Sciatic nerve (tissue), 2 donors: ENCODE measurements at regions not wholly inside any gene's neighbourhood (a gene's known extent, or its start where the extent isn't known, plus 50 kb on each side); places are given as distances from the start of the nearest gene placed in this dataset.
"Not testable (repeated sequence)": the region's sequence is repeated elsewhere in the genome, so short reads cannot be mapped to it uniquely, and the experiment has no call there.

Experiments
- ATAC-seq: fragments of 200-7000 bp; cut with Tn5 transposase; one replicate; pipeline ENCODE4 v1.9.1; 2020; ENCODE audit warnings: mild to moderate bottlenecking, moderate library complexity
- DNase-seq: peaks from one replicate; pipeline ENCODE4 v3.0.0-alpha.2; 2020; ENCODE audit warnings: low spot score
- intact Hi-C: fragments of 100-400 bp; cut with DNase I; formaldehyde crosslinking; loops from one replicate; pipeline ENCODE4 v1.14.2; 2022
- donor health status: DM: no; HTN: no; CAD: no.
- donor health status: DM: no; HTN: no; CAD: no.

DNA sequence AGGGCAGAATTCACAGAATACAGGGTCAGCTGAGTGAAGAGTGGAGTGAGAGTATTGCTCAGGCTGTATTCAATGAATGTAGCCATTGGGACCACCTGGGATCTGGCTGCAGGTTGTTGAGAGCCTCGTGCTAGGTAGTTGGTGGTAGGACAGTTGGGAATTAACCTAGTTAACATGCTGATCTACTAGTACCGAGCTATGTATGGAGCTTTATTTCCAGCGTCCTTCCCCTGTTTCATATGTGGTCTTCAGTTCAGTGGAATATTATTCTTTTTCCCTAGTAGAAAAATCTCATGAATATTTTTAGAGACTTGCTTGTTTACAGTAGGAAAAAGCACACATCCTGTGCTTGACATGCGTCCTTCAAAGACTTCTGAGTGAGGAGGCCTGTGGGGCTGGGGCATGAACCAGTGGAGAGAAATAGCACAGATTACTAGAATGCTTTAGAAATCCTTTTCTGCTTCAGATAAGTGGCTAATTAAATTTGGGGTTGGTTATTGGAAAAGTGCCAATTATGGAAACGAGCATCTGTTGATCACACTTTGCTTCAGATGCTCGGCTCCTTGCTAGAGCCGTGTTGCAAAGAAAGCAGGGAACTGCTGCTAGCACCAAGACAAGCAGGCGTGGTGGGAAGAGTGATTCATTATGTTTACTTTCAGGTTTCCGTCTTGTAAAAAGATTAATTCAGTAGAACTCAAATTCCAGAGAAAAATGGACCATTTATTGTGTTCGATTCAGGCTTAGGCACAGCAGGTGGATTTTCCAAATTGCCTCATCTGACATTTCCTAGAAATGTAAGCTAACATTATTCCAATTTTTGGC lies 53.6 kb downstream of the ARF6 start:
- peak; percentile 58 for ATAC-seq
- no peak for DNase-seq
- intact Hi-C loops = no loop called here

DNA sequence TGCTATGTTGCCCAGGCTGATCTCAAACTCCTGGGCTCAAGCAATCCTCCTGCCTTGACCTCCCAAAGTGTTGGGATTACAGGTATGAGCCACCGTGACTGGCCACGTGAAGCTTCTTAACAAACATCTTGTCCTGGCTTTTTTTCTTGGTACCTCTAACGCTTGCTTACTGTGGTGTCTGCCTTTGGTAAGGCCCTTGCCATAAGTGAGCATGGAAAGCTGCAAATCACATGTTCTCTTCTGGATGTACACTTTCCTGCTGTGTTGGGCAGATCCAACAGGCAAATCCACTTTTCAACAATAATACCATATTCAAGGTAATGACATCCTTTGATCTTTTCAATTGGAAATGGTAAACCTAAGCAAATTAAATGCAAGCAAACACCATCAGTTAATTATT lies 54.6 kb downstream of the ARF6 start:
- intact Hi-C loops = no loop called here
- ATAC-seq (no peak), DNase-seq (no peak)

DNA sequence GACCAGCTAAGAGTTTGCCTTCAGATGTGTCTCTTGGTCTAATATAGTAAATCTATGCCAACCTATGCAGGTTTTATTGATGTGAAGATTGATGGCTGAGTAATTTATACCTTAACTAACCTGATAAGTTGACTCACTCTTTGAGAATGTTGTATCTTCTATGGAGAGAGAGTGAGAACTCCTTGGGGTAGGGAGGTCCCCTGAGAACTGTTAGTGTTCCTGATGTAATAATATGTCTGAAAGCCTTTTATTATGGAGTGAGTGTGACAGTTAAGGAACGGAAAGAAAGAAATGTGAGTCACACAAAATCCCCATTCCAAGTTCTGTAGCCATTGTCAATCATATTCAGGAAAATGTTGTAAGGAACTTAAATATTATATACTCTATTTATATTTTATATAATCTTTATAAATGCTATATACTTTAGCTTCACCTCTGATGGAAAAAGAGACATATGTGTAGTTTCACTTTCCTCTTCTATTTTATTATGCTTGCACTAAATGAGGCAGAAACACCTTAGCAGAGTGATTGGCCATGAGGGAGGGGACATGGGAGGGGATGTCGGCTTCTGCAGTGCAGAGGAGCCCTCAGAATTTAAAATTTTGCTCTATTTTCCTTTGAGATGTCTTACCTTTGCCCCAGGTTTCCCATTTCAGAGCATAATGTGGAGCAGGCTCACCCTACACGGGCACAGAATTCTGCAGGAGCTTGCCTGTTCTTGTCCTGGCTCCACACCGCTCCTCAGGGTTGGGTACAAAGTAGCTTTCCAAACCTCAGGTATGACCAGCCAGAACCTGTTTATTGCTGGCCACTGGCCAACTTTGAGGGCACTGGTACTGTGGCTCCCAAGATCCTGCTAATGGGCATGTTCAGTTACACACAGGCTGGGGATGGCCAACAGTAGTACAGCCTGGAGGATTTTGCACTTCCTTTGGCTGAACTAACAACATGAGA lies 57.7 kb downstream of the ARF6 start:
- ATAC-seq (no peak), DNase-seq (no peak)
- intact Hi-C loops = no loop called here

DNA sequence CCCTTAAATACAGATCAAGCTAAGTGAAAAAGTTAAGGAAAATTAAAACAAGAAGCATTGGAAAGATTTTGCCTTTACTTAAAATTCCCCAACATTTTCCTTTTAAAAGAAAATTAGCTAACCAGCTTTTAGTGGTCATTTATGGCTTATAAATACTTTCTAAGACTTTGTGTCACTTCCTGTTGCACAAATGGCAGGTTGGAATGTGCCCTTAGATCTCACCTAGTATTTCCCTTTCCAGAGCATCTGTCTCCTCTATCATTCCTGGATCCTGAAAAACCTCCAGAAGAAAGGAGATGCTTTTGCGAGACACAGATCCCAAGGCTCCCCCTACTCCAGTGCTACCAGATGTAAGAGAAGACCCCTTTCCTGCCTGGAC lies 58.3 kb downstream of the ARF6 start:
- DNase-seq (no peak), ATAC-seq (no peak)
- intact Hi-C loops = no loop called here

DNA sequence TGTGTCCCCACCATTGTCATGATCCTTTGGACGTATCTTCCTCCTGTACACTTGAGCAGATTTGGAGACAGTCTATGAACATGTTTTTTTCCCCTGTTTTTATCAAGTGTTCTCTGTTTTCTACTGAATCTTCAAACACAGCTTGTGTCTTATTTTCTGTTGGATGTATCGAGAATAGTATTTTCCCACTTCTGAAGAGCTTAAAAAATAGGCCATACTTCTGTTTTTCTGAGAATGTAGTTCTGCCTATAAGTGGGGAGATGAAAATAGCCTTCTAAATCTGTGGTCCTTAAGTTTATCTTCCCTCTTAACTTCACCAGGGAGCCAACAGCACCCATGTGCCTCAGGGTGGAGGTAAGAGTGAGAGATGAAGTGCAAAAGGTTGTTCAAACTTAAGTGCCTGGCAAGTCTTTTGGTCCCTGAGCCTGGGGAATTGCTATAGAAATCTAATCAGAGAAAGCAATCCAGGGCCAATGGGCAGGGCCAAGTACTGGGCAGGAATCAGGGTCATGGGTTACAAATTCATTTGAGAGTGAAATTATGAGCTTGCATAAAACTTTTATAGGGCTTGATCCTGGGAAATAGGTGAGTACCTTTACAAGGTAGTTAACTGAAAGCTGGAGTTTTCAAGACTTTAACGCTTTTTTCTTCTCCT lies 58.9 kb downstream of the ARF6 start:
- DNase-seq (no peak), ATAC-seq (no peak)
- intact Hi-C loops = no loop called here

DNA sequence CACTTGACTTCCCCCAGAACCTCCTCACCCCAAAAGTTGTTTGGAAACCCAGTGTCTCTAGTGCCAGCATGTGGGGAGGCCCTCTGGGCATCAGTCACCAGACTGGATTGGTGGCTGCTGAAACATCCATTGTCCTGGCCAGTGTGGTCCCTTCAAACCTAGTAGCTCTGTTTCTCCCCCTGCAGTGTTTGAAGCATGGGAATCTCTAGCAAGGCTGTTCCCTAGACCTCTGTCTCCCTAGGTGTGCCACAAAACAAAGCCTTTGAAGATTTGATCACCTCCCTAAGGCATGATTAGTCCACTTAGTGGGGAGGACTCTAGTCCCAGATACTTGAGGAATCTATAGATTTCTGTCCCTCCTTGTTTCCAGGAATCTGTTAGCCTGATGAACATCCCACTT lies 60.3 kb downstream of the ARF6 start:
- DNase-seq (no peak), ATAC-seq (no peak)
- intact Hi-C loops = no loop called here

DNA sequence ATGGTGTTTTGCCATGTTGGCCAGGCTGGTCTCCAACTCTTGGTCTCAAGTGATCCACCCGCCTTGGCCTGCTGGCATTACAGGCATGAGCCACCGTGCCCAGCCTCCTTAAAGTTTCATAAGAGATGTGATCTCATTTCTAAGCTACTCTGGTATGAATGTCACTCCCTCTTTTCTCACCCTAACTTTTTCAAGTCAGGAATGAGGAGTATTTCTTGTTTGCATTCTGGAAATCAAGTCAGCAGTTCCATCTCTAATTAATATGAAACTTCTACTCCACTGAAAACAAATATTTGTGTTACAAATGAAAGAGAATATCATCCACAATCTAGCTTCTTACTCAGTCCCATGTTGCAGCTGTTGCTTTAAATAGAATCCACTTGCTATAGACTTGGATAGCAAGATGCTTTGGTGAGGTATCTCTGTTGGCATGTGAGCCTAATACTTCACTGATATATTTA lies 61.3 kb downstream of the ARF6 start:
- no peak for ATAC-seq
- intact Hi-C loops = no loop called here
- no peak for DNase-seq

DNA sequence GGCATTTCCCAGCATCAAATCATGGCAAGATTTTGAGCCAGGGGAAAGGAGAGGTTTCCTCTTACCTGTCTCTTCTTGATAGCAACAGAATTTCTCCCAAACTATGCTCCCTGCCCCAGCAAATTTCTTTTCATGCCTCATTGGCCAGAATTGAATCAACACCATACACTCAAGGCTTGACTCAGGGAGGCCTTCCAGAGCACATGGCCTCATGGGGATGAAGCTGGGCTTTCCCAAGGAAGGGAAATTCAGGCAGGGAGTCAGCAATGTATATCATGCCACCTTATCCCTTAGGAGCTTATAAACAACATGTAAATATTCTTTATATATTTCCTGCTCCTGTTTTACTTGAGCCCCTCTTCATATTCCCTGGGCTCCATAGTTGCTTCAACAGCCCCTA lies 62.1 kb downstream of the ARF6 start:
- ATAC-seq (no peak), DNase-seq (no peak)
- intact Hi-C loops = no loop called here

DNA sequence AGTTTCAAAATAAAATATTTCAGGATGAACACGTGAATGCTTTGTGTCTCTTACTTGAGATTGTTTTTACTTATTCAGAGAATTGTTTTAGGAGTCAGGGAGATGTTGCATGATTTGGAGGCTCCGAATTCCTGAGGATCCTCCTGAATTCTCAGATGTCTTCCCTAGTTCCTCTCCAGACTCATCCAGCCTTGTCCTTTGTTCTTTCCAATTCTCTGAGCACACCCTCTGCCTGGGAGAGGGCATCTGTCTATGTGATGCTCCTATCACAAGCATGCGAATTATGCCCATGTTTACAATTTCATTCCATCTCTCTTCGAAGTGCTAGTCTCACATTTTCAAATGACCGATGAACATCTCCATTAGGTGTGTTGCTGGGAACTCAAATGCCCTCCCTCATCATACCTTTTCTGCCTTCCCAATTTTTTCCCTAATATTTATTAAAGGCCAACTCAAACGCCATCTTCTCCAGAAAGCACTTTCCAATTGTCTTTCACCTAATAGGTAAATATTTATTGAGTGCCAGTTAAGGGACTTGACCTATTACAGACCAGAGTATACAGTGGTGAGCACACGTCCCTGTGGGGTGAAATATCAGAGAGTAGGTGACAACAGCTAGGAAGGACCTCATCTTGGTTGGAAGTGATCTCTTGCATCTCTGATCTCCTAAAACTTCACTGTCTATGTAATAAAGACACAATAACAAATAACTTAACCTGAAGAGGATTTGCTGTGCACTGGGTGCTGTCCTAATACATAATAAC lies 64.4 kb downstream of the ARF6 start:
- intact Hi-C loops = no loop called here
- ATAC-seq (no peak), DNase-seq (no peak)

DNA sequence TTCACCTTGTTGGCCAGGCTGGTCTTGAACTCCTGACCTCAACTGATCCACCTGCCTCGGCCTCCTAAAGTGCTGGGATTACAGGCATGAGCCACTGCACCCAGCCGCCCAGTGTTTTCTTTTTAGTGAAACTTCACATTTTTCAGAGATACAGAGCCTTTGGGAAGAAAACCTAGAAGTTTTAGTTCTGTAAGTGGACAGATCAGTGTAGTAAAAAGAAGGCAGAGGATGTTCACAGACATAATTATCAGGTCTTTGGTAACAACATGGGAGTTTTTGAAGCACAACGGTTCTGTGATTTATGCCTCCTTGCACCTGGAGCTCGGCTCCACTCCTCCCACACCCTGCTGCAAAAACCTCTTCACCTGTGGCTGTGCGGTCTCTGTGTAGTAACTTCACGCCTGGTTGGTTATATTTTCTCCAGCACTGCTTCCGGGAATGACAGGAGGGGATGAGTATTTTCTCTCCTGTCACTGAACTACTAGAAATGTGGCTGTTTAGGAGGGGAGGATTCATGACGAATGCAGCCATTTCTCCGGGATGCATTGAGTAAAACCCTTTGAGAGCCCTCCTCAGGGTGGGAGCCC lies 67.0 kb downstream of the ARF6 start:
- DNase-seq (no peak), ATAC-seq (no peak)
- intact Hi-C loops = no loop called here

DNA sequence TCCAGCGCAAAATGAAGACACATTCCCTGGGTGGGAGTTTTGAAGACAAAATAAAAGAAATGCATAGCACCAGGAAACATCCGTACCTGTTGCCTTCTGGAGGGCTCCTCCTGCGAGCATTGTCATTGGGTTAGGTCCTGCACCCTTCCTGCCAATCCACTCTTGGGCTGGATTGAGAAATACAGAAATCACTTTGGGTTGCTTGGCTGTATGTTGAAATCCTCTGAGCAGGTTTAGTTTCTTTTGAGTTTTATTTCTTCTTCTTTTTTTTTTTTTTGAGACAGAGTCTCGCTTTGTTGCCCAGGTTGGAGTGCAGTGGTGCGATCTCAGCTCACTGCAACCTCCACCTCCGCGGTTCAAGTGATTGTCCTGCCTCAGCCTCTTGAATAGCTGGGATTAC lies 67.6 kb downstream of the ARF6 start:
- ATAC-seq (no peak), DNase-seq (no peak)
- intact Hi-C loops = no loop called here

DNA sequence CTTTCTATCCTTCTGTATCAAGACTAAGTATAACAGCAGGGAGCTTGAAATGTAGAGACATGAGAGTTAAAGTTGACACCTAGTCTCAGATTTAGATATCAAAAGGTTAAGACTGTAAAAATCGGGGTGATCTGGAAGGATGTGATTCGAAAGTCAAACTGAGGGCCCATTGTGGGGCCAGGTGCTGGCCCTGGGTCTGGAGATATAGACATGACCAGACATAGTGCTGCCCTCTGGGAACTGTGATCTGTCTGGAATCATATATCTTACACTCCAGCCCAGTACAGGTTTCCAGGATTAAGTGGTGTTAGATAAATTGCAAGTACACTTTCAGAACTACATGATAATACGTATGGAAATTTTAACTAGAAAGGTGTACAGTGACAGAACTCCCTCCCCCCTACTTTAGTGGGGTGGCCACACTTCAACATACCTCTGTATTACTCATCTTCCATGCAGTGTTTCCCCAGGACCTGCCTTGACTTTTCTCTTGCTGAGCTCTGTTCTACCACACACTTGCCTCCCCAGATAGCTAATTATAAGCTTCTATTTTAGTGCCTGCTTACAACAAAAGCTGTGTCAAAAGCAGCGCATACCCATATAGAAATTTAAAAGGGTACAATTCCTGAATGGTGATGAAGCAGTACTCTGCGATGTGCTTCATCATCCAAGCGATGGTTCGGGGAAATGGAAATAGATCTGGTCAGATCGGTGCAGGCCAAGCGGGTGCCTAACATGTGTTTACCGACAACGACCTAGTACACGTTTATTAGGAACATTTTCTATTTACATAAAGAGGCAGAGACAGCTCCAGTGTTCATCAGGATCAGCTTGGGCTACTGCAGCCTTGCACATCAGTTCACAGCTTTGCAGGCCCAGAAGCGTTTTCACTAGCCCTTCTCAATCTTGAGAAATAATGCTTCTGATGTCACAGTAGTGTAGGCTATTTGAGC lies 68.7 kb downstream of the ARF6 start:
- ATAC-seq = no peak
- no peak for DNase-seq
- intact Hi-C loops = no loop called here

DNA sequence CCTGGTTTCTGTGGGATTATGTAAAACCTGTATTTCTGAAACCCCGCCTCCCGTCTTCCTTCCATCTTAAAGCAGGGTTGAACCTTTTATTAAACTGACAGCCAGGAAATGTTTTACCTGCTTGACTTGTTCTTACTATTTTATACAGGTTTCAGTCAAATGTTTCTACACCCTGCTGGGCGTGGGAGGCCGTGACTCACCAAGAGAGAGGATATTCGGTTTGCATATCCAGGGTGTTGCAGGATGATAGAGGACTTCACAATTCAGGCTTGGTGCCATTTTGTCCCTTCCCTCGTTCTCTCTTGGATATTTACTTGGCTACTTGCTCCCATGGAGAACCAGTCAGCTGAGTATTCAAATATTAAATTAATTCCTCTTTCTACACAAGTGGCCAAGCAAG lies 69.7 kb downstream of the ARF6 start:
- intact Hi-C loops = no loop called here

DNA sequence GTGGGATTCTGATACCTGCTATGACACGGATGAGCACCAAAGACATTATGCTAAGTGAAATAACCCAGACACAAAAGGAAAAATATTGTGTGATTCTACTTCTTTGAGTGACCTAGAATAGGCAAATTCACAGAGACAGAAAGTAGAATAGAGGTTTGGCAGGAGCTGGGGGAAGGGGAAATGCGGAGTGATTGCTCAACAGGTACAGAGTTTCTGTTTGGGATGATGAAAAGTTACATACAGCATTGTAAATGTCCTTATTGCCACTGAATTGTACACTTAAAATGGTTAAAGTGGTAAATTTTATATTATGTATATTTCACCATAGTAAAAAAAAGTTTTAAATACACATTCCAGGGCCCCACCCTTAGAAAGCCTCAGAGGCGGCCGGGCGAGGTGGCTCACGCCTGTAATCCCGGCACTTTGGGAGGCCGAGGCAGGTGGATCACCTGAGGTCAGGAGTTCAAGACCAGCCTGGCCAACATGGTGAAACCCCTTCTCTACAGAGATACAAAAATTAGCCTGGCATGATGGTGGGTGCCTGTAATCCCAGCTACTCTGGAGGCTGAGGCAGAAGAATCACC lies 72.3 kb downstream of the ARF6 start:
- DNase-seq, intact Hi-C loops, ATAC-seq: not testable (repeated sequence)

More for the DNA sequence above, 69.7 kb downstream of the ARF6 start:
- ATAC-seq = no peak
- DNase-seq = no peak

DNA sequence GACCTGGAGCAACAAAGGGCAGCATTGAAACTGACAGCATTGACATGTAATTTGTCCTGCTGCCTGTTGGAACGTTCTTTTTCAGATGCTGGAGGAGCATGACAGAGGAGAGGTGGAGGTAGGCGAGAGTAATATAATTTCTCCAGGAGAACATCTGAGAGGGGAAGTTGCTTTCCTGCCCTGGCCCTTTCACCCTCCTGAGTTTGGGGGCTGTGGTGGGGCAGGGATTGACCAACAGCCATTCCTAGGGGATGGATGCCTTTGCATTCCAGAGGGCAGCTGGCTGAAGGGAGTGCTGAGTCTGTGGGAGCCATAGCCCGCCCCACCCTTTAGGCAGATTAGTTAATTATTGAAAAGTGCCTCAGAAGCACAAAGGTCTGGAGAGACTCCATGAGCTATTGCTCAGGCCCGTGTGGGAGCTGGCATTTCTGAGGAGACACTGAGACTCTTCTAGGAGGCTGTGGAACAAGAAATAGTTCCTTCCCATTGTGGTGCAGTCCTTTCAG lies 73.5 kb downstream of the ARF6 start:
- ATAC-seq (no peak), DNase-seq (no peak)
- intact Hi-C loops = no loop called here

DNA sequence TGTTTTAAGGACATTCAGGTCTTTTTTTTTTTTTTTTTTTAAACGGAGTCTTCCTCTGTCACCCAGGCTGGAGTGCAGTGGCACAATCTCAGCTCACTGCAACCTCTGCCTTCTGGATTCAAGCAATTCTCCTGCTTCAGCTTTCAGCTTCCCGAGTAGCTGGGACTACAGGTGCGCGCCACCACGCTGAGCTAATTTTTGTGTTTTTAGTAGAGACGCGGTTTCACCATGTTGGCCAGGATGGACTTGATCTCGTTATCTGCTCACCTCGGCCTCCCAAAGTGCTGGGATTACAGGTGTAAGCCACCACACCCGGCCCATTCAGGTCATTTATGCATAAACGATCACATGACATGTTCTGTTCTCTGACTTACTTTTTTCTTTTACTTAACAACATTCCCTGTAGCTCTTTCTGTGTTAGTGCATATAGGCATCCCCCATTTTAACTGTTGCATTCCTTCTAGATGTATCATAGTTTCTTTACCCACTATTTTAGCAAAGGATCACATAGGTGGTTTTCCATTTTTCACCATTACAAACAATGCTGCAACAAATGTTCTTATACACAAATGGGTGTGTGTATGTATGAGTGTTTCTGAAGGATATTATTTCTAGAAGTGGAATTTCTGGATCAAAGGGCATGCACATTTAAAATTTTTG lies 74.2 kb downstream of the ARF6 start:
- intact Hi-C loops = no loop called here
- ATAC-seq (no peak), DNase-seq (no peak)

DNA sequence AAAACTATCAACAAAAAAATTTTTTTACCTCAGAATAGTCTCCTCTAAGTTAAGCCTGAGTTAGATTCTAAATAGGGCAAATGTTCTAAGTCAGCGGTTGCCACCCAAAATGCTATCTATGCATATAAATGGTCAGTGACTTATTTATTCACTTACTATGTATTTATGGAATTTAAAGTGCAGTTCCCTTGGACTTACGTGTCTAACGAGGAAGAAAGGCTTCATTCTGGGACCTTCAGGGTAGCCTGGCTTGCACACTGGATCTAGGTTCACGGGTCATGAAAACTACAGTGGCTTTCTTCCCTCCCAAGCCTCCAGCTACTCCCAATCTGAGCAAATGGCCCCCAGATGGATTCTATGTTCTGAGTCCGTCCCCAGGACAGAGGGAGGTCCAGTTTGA lies 77.1 kb downstream of the ARF6 start:
- intact Hi-C loops = no loop called here
- ATAC-seq = no peak
- DNase-seq = no peak
